WTC11 (cell line): ENCODE measurements at regions not wholly inside any gene's neighbourhood (a gene's known extent, or its start where the extent isn't known, plus 50 kb on each side); places are given as distances from the start of the nearest gene placed in this dataset.

Source experiments
- ATAC-seq: fragments of 200-7000 bp; cut with Tn5 transposase; 2 replicates; pipeline ENCODE4 v1.10.0; 2021; ENCODE audit warnings: mild to moderate bottlenecking, moderate library complexity
- CTCF ChIA-PET: fragments of 300-600 bp; sonication (Branson Sonifier 250); formaldehyde crosslinking; loops from one replicate; lab custom pipeline; 2021; ENCODE audit warnings: antibody characterized with exemption; lab: Charles Lee
- POLR2A ChIA-PET: fragments of 350-600 bp; sonication (Branson Sonifier 250); formaldehyde crosslinking; loops from one replicate; lab custom pipeline; 2021; ENCODE audit warnings: antibody characterized with exemption; lab: Charles Lee
- DNase-seq: peaks from one replicate; pipeline ENCODE4 v3.0.0; 2021; ENCODE audit warnings: low spot score
- H3K27ac Mint-ChIP-seq: 2 replicates; pipeline ENCODE4 v1.8.0; 2021; ENCODE audit warnings: mixed read lengths
- H3K27me3 Mint-ChIP-seq: 2 replicates; pipeline ENCODE4 v1.8.0; 2021; ENCODE audit warnings: low read depth, mild to moderate bottlenecking, moderate library complexity, mixed read lengths
- H3K36me3 Mint-ChIP-seq: 2 replicates; pipeline ENCODE4 v1.8.0; 2021; ENCODE audit warnings: mixed read lengths
- H3K4me1 Mint-ChIP-seq: 2 replicates; pipeline ENCODE4 v1.8.0; 2022; ENCODE audit warnings: mixed read lengths
- H3K4me3 Mint-ChIP-seq: 2 replicates; pipeline ENCODE4 v1.8.0; 2021; ENCODE audit warnings: mild to moderate bottlenecking, moderate library complexity, mixed read lengths
- H3K9me3 Mint-ChIP-seq: 2 replicates; pipeline ENCODE4 v1.8.0; 2021; ENCODE audit warnings: mixed read lengths
- ATF2 ChIP-seq: sonication (generic); formaldehyde crosslinking; IDR thresholded peaks from 2 replicates; pipeline ENCODE4 v1.8.1; 2022; ENCODE audit warnings: low read depth, missing genetic modification reagents, borderline replicate concordance
- CDX4 ChIP-seq: fragments of 250-450 bp; sonication (Bioruptor Pico); IDR thresholded peaks from 2 replicates; pipeline ENCODE4 v1.9.0; 2021; ENCODE audit warnings: moderate library complexity, mild to moderate bottlenecking, inconsistent platforms, borderline replicate concordance
- CREM ChIP-seq: sonication (generic); formaldehyde crosslinking; IDR thresholded peaks from 2 replicates; pipeline ENCODE4 v1.8.1; 2022; ENCODE audit warnings: mild to moderate bottlenecking, missing genetic modification reagents, moderate library complexity
- FOXP1 ChIP-seq: sonication (generic); formaldehyde crosslinking; IDR thresholded peaks from 2 replicates; pipeline ENCODE4 v1.8.0; 2022; ENCODE audit warnings: missing genetic modification reagents, mild to moderate bottlenecking, moderate library complexity, borderline replicate concordance
- GABPB1 ChIP-seq: sonication (generic); formaldehyde crosslinking; IDR thresholded peaks from 2 replicates; pipeline ENCODE4 v1.8.1; 2023; ENCODE audit warnings: mild to moderate bottlenecking, missing genetic modification reagents
- GTF2I ChIP-seq: fragments of 250-450 bp; sonication (Bioruptor Pico); conservative IDR thresholded peaks from 2 replicates; pipeline ENCODE4 v1.4.0; 2021; ENCODE audit warnings: mild to moderate bottlenecking
- MYBL2 ChIP-seq: sonication (generic); formaldehyde crosslinking; IDR thresholded peaks from 2 replicates; pipeline ENCODE4 v1.8.1; 2023; ENCODE audit warnings: mild to moderate bottlenecking, moderate library complexity, missing genetic modification reagents
- NFATC4 ChIP-seq: fragments of 250-450 bp; sonication (Bioruptor Pico); IDR thresholded peaks from 2 replicates; pipeline ENCODE4 v1.9.0; 2021; ENCODE audit warnings: mild to moderate bottlenecking
- NR2C2 ChIP-seq: sonication (generic); formaldehyde crosslinking; IDR thresholded peaks from 2 replicates; pipeline ENCODE4 v1.8.0; 2022; ENCODE audit warnings: mild to moderate bottlenecking, missing genetic modification reagents
- SMAD3 ChIP-seq: sonication (generic); formaldehyde crosslinking; IDR thresholded peaks from 2 replicates; pipeline ENCODE4 v1.8.0; 2022; ENCODE audit warnings: missing genetic modification reagents, mild to moderate bottlenecking, borderline replicate concordance
- STAT6 ChIP-seq: sonication (generic); formaldehyde crosslinking; conservative IDR thresholded peaks from 2 replicates; pipeline ENCODE4 v1.8.1; 2023; ENCODE audit warnings: mild to moderate bottlenecking, low read depth, missing genetic modification reagents, moderate library complexity
- TEAD1 ChIP-seq: sonication (generic); formaldehyde crosslinking; IDR thresholded peaks from 2 replicates; pipeline ENCODE4 v1.8.0; 2022; ENCODE audit warnings: mild to moderate bottlenecking, missing genetic modification reagents
- ZNF232 ChIP-seq: sonication (generic); formaldehyde crosslinking; IDR thresholded peaks from 2 replicates; pipeline ENCODE4 v1.8.0; 2022; ENCODE audit warnings: mild to moderate bottlenecking, missing genetic modification reagents
- ZNF317 ChIP-seq: sonication (generic); formaldehyde crosslinking; IDR thresholded peaks from 2 replicates; pipeline ENCODE4 v1.8.1; 2023; ENCODE audit warnings: low read depth, mild to moderate bottlenecking, moderate library complexity, missing genetic modification reagents, borderline replicate concordance
- ZNF671 ChIP-seq: fragments of 250-450 bp; sonication (Bioruptor Pico); IDR thresholded peaks from 2 replicates; pipeline ENCODE4 v1.8.0; 2021; ENCODE audit warnings: mild to moderate bottlenecking
- TF ChIP-seq, protein P1 (sequence below): fragments of 250-450 bp; sonication (Bioruptor Pico); IDR thresholded peaks from 2 replicates; pipeline ENCODE4 v1.8.0; 2021; ENCODE audit warnings: mild to moderate bottlenecking
- TF ChIP-seq, protein P2 (sequence below): sonication (generic); formaldehyde crosslinking; IDR thresholded peaks from 2 replicates; pipeline ENCODE4 v1.8.1; 2023; ENCODE audit warnings: mild to moderate bottlenecking, missing genetic modification reagents, moderate library complexity

DNA sequence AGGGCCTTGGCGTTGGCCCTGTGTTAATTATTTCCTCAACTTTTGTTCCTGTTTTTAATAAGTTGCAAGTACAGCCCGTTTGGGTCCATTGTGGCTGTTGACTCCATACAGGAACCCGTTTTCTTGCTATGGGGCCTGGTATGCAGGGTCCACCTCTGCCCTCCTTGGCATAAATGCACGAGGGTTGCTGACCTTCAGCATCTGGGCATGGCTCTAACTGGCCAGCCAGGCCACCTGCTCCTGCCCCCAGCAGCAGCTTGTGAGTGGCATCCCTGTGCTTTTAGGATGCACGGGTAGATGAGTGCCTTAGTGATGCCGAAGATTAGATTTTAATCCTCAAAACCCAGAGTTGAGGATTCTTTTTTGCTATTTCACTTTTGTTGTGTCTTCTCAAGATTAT, 123.2 kb downstream of the GLRX3 start (continued):
- TF ChIP-seq CDX4 (no peak), GABPB1 (CRISPR knock-in tag) (no peak)

DNA sequence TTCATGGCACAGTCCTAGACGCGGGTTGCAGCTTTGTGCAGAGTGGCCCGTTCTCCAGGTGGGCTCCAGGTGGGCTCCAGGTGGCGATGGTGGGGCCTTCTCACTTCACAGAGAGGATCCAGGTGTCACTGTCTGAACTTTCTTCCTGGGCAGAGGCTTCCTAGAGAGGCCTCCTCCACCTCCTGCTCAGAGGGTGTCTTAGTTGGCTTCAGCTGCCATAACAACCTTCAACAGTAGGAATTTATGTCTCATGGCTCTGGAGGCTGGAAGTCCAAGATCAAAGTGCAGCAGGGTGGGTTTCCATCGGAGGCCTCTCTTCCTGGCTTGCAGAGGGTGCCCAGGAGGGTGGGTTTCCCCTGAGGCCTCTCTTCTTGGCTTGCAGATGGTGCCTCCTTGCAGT, 125.1 kb downstream of the GLRX3 start:
- ATAC-seq (no peak), DNase-seq (no peak)
- H3K27ac Mint-ChIP-seq = no peak overlapping the region
- CTCF ChIA-PET = no interaction called here
- no peak overlapping the region for H3K4me3 Mint-ChIP-seq
- peaks cover 77% of the 10 kb centered on the region for H3K36me3 Mint-ChIP-seq
- no peak for TF ChIP-seq NFATC4 (CRISPR knock-in tag)
- peaks cover 28% of the 10 kb centered on the region for H3K27me3 Mint-ChIP-seq
- POLR2A ChIA-PET = no interaction called here
- no peaks in the 10 kb centered on the region for H3K4me1 Mint-ChIP-seq
- H3K9me3 Mint-ChIP-seq = peaks cover 87% of the 10 kb centered on the region

DNA sequence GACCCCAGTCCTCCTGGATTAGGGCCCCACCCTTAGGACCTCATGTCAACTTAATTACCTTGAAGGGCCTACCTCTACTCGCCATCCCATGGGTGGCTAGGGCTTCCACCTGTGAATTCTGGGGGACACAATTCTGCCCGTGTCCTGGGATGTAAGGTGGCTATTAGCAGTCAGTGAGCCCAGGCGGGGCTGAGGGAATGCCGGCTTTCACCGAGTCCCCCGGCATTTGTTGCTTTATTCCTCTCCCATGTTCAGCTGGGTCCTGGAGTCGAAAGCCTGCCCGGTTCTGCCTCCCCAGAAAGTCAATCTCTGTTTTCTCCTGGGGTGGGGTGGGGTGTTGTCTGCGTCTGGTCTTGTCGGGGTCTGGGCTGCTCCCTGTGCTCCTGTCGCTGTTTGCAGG, 125.6 kb downstream of the GLRX3 start:
- ChIA-PET CTCF (no interaction called here), POLR2A (no interaction called here)
- TF ChIP-seq FOXP1 (CRISPR knock-in tag) (no peak), TEAD1 (CRISPR knock-in tag) (no peak), SMAD3 (no peak), ZNF232 (CRISPR knock-in tag) (no peak), ZNF671 (CRISPR knock-in tag) (no peak), CREM (CRISPR knock-in tag) (no peak), NR2C2 (CRISPR knock-in tag) (no peak), STAT6 (no peak), GTF2I (no peak), ZNF317 (CRISPR knock-in tag) (no peak), ATF2 (no peak), MYBL2 (CRISPR knock-in tag) (no peak)
- TF ChIP-seq, protein P1, sequence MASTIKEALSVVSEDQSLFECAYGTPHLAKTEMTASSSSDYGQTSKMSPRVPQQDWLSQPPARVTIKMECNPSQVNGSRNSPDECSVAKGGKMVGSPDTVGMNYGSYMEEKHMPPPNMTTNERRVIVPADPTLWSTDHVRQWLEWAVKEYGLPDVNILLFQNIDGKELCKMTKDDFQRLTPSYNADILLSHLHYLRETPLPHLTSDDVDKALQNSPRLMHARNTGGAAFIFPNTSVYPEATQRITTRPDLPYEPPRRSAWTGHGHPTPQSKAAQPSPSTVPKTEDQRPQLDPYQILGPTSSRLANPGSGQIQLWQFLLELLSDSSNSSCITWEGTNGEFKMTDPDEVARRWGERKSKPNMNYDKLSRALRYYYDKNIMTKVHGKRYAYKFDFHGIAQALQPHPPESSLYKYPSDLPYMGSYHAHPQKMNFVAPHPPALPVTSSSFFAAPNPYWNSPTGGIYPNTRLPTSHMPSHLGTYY (CRISPR knock-in tag) = no peak
- TF ChIP-seq, protein P2, sequence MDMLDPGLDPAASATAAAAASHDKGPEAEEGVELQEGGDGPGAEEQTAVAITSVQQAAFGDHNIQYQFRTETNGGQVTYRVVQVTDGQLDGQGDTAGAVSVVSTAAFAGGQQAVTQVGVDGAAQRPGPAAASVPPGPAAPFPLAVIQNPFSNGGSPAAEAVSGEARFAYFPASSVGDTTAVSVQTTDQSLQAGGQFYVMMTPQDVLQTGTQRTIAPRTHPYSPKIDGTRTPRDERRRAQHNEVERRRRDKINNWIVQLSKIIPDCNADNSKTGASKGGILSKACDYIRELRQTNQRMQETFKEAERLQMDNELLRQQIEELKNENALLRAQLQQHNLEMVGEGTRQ (CRISPR knock-in tag) = no peak
- Mint-ChIP-seq H3K27ac (no peak overlapping the region), H3K4me3 (no peak overlapping the region), H3K9me3 (peaks cover 85% of the 10 kb centered on the region), H3K27me3 (peaks cover 28% of the 10 kb centered on the region), H3K36me3 (peaks cover 74% of the 10 kb centered on the region), H3K4me1 (no peaks in the 10 kb centered on the region)
- ATAC-seq = no peak
- DNase-seq = no peak
